NCI-H774 (cell line): ENCODE measurements at regions not wholly inside any gene's neighbourhood (a gene's known extent, or its start where the extent isn't known, plus 50 kb on each side); places are given as distances from the start of the nearest gene placed in this dataset.
A peak's percentile ranks its signal among the peaks of the same experiment; 100 is the strongest.

Experiments used
- DNase-seq: peaks from one replicate; lab custom pipeline; 2025; lab: John Stamatoyannopoulos, UW

- DNase-seq = no peak
These were observed 213.2 kb upstream of the DCBLD2 start for GRCh38 chr3:99114565-99115291.

- no peak for DNase-seq
These were observed 209.7 kb upstream of the DCBLD2 start for GRCh38 chr3:99111235-99111634.

GRCh38 chr3:99110401-99110800, 208.9 kb upstream of the DCBLD2 start:
- DNase-seq = no peak

GRCh38 chr3:99108508-99108907, 207.0 kb upstream of the DCBLD2 start:
- no peak for DNase-seq

- no peak for DNase-seq
These were observed 193.1 kb upstream of the DCBLD2 start for GRCh38 chr3:99094606-99095005.

- no peak for DNase-seq
These were observed 185.8 kb upstream of the DCBLD2 start for GRCh38 chr3:99087277-99087676.

- DNase-seq = no peak
These were observed 183.3 kb upstream of the DCBLD2 start for GRCh38 chr3:99084826-99085225.

GRCh38 chr3:99084156-99084555, 182.7 kb upstream of the DCBLD2 start:
- DNase-seq = no peak

GRCh38 chr3:99071096-99071495, 169.6 kb upstream of the DCBLD2 start:
- DNase-seq = no peak

GRCh38 chr3:99069973-99070372, 168.5 kb upstream of the DCBLD2 start:
- DNase-seq = no peak

- no peak for DNase-seq
These were observed 165.4 kb upstream of the DCBLD2 start for GRCh38 chr3:99066863-99067262.

- DNase-seq = no peak
These were observed 147.7 kb upstream of the DCBLD2 start for GRCh38 chr3:99049164-99049563.

- no peak for DNase-seq
These were observed 140.3 kb upstream of the DCBLD2 start for GRCh38 chr3:99041747-99042146.

GRCh38 chr3:99031778-99032177, 130.3 kb upstream of the DCBLD2 start:
- no peak for DNase-seq

- DNase-seq = peak; percentile 11
These were observed 122.2 kb upstream of the DCBLD2 start for GRCh38 chr3:99023590-99024192.

GRCh38 chr3:99021466-99021865, 120.0 kb upstream of the DCBLD2 start:
- no peak for DNase-seq

GRCh38 chr3:99016452-99016851, 115.0 kb upstream of the DCBLD2 start:
- no peak for DNase-seq

GRCh38 chr3:99013777-99014315, 112.4 kb upstream of the DCBLD2 start:
- no peak for DNase-seq

GRCh38 chr3:99013077-99013476, 111.6 kb upstream of the DCBLD2 start:
- DNase-seq = no peak

GRCh38 chr3:99012051-99012450, 110.6 kb upstream of the DCBLD2 start:
- no peak for DNase-seq

- no peak for DNase-seq
These were observed 108.4 kb upstream of the DCBLD2 start for GRCh38 chr3:99009851-99010250.

- DNase-seq = no peak
These were observed 105.2 kb upstream of the DCBLD2 start for GRCh38 chr3:99006686-99007085.

- no peak for DNase-seq
These were observed 98.2 kb upstream of the DCBLD2 start for GRCh38 chr3:98999675-99000074.
